OCI-LY7 (cell line): ENCODE measurements at regions not wholly inside any gene's neighbourhood (a gene's known extent, or its start where the extent isn't known, plus 50 kb on each side); places are given as distances from the start of the nearest gene placed in this dataset.

ENCODE experiments used
- BruUV-seq: library from RNA; stranded (reverse); fragments of 400-500 nt; replicated peaks from 2 replicates; lab custom pipeline; 2021; lab: Mats Ljungman, UMichigan
- CTCF ChIA-PET: fragments of 300-600 bp; sonication (Branson Sonifier 250); formaldehyde crosslinking; loops from one replicate; lab custom pipeline; 2022; ENCODE audit warnings: antibody characterized with exemption; ENCODE audit not compliant: unreplicated experiment; lab: Charles Lee
- POLR2A ChIA-PET: fragments of 300-600 bp; sonication (Branson Sonifier 250); formaldehyde crosslinking; loops from one replicate; lab custom pipeline; 2022; ENCODE audit warnings: antibody characterized with exemption; lab: Charles Lee
- DNase-seq: peaks from one replicate; pipeline ENCODE4 v3.0.0-alpha.2; 2015; ENCODE audit warnings: low spot score
- H2AFZ ChIP-seq: fragments of 200-600 bp; sonication (generic), shearing (Covaris generic); 2 replicates; pipeline ENCODE4 v1.6.1; 2014; ENCODE audit warnings: mild to moderate bottlenecking, antibody characterized with exemption, low read length, moderate library complexity
- H3K27ac ChIP-seq: fragments of 200-600 bp; sonication (generic); 2 replicates; pipeline ENCODE4 v1.5.1; 2014; ENCODE audit warnings: mixed run types, low read depth, mild to moderate bottlenecking, moderate library complexity, low read length, inconsistent platforms; ENCODE audit not compliant: poor library complexity, severe bottlenecking
- H3K36me3 ChIP-seq: fragments of 200-600 bp; sonication (generic); 2 replicates; pipeline ENCODE4 v1.6.1; 2014; ENCODE audit warnings: mild to moderate bottlenecking, antibody characterized with exemption, low read length, moderate library complexity, mixed read lengths; ENCODE audit not compliant: insufficient read depth
- H3K4me1 ChIP-seq: fragments of 200-600 bp; sonication (generic); 2 replicates; pipeline ENCODE4 v1.5.1; 2014; ENCODE audit warnings: mild to moderate bottlenecking, low read length; ENCODE audit not compliant: insufficient read depth, poor library complexity, severe bottlenecking
- H3K4me2 ChIP-seq: fragments of 200-600 bp; sonication (generic); 2 replicates; pipeline ENCODE4 v1.6.1; 2014; ENCODE audit warnings: mild to moderate bottlenecking, low read length
- H3K4me3 ChIP-seq: fragments of 200-600 bp; sonication (generic); 2 replicates; pipeline ENCODE4 v1.5.1; 2014; ENCODE audit warnings: mild to moderate bottlenecking, low read depth, low read length; ENCODE audit not compliant: poor library complexity, severe bottlenecking
- H3K79me2 ChIP-seq: fragments of 200-600 bp; sonication (generic); 2 replicates; pipeline ENCODE4 v1.6.1; 2016; ENCODE audit warnings: low read depth, mild to moderate bottlenecking, low read length, moderate library complexity, mixed read lengths; ENCODE audit not compliant: insufficient read depth
- H3K9me2 ChIP-seq: fragments of 200-600 bp; sonication (generic); 2 replicates; pipeline ENCODE4 v1.6.1; 2016; ENCODE audit warnings: mild to moderate bottlenecking, low read length, mixed read lengths; ENCODE audit not compliant: insufficient read depth
- H3K9me3 ChIP-seq: fragments of 200-600 bp; sonication (generic); 2 replicates; pipeline ENCODE4 v1.6.1; 2014; ENCODE audit warnings: mild to moderate bottlenecking, mixed run types, low read length, mixed read lengths
- H4K20me1 ChIP-seq: fragments of 200-600 bp; sonication (generic); 2 replicates; pipeline ENCODE4 v1.6.1; 2014; ENCODE audit warnings: mild to moderate bottlenecking, antibody characterized with exemption, low read length, moderate library complexity, mixed read lengths; ENCODE audit not compliant: insufficient read depth
- CTCF ChIP-seq: fragments of 200-600 bp; sonication (generic); conservative IDR thresholded peaks from 2 replicates; pipeline ENCODE4 v1.5.1; 2014; ENCODE audit warnings: mild to moderate bottlenecking, antibody characterized with exemption, low read length, moderate library complexity, mixed read lengths
- EZH2phosphoT487 ChIP-seq: fragments of 200-600 bp; sonication (generic); IDR thresholded peaks from 2 replicates; pipeline ENCODE4 v1.6.1; 2018; ENCODE audit warnings: low read depth, borderline replicate concordance, mild to moderate bottlenecking, mixed run types, antibody characterized with exemption, low read length, moderate library complexity, mixed read lengths
- intact Hi-C: fragments of 100-400 bp; cut with micrococcal nuclease; formaldehyde crosslinking; loops from one replicate; pipeline ENCODE4 v1.10.0; 2022; ENCODE audit not compliant: unreplicated experiment

DNA sequence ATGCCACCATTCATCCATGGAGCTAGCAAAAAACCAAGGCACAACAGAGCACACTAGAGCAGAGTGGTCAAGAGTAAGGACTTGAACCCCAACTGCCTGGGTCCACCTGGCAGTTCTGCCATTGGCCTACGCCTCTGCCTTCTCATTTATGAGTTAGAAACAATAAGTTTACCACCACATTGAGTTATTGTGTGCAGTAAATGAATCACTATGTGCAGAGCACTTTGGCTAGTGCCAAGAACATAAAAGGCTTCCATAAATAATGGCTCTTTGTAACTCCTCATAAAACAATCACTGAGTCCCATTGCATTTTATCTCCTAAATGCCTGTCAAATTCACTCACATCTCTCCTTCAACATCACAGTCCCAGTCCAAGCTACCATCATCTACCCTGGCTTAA is 86.3 kb downstream of the OTX2 start:
- no peak overlapping the region for H3K4me3 ChIP-seq
- H3K9me3 ChIP-seq, result no peaks in the 10 kb centered on the region
- no peaks in the 10 kb centered on the region for H3K36me3 ChIP-seq
- POLR2A ChIA-PET, result no interaction called here
- H4K20me1 ChIP-seq, result no peaks in the 10 kb centered on the region
- H3K4me1 ChIP-seq, result no peaks in the 10 kb centered on the region
- H3K9me2 ChIP-seq, result no peaks in the 10 kb centered on the region
- CTCF ChIA-PET, result no interaction called here
- TF ChIP-seq EZH2phosphoT487, result no peak
- TF ChIP-seq CTCF, result no peak
- no TSS peak for BruUV-seq
- no peak overlapping the region for H2AFZ ChIP-seq
- no peaks in the 10 kb centered on the region for H3K79me2 ChIP-seq
- intact Hi-C loops, result no loop called here
- DNase-seq, result no peak
- H3K27ac ChIP-seq, result no peak overlapping the region
- no peak overlapping the region for H3K4me2 ChIP-seq

- H3K4me3 ChIP-seq, result no peak overlapping the region
- no peaks in the 10 kb centered on the region for H3K4me1 ChIP-seq
- no peaks in the 10 kb centered on the region for H3K36me3 ChIP-seq
- DNase-seq, result no peak
- no peaks in the 10 kb centered on the region for H3K79me2 ChIP-seq
- CTCF ChIA-PET, result no interaction called here
- H3K27ac ChIP-seq, result no peak overlapping the region
- POLR2A ChIA-PET, result interaction anchor here (0.6 kb wide), 2 partner anchors 14 to 33 kb away, joined by 3 read pairs; no protein-coding TSS in a partner anchor
- H4K20me1 ChIP-seq, result no peaks in the 10 kb centered on the region
- H2AFZ ChIP-seq, result no peak overlapping the region
- intact Hi-C loops, result no loop called here
- no peak for TF ChIP-seq EZH2phosphoT487
- no peak for TF ChIP-seq CTCF
- BruUV-seq, result no TSS peak
- no peaks in the 10 kb centered on the region for H3K9me3 ChIP-seq
- no peaks in the 10 kb centered on the region for H3K9me2 ChIP-seq
- no peak overlapping the region for H3K4me2 ChIP-seq
Observed at GRCh38 chr14:56723418-56723817, 86.9 kb downstream of the OTX2 start.

GRCh38 chr14:56720703-56721460 is 89.4 kb downstream of the OTX2 start:
- no peaks in the 10 kb centered on the region for H3K36me3 ChIP-seq
- H3K9me2 ChIP-seq, result no peaks in the 10 kb centered on the region
- intact Hi-C loops, result no loop called here
- no peak overlapping the region for H3K27ac ChIP-seq
- H4K20me1 ChIP-seq, result no peaks in the 10 kb centered on the region
- no peak overlapping the region for H2AFZ ChIP-seq
- ChIA-PET POLR2A (interaction anchor here (1.0 kb wide), 1 partner anchor 16 kb away, joined by 3 read pairs; no protein-coding TSS in a partner anchor), CTCF (no interaction called here)
- H3K4me1 ChIP-seq, result no peaks in the 10 kb centered on the region
- H3K4me3 ChIP-seq, result no peak overlapping the region
- no peaks in the 10 kb centered on the region for H3K79me2 ChIP-seq
- DNase-seq, result no peak
- no TSS peak for BruUV-seq
- H3K4me2 ChIP-seq, result no peak overlapping the region
- no peak for TF ChIP-seq CTCF
- no peak for TF ChIP-seq EZH2phosphoT487
- H3K9me3 ChIP-seq, result no peaks in the 10 kb centered on the region
